GM12891 (cell line): ENCODE measurements at regions not wholly inside any gene's neighbourhood (a gene's known extent, or its start where the extent isn't known, plus 50 kb on each side); places are given as distances from the start of the nearest gene placed in this dataset.

Experiments
- POLR2A ChIP-seq: IDR thresholded peaks from 2 replicates; pipeline ENCODE4 v1.6.1; 2011; ENCODE audit warnings: low read depth, low read length, control low read depth
- POLR2AphosphoS5 ChIP-seq: IDR thresholded peaks from 2 replicates; pipeline ENCODE4 v1.6.1; 2011; ENCODE audit warnings: low read depth, low read length, control low read depth
- SPI1 ChIP-seq: IDR thresholded peaks from 2 replicates; pipeline ENCODE4 v1.6.1; 2011; ENCODE audit warnings: low read depth, low read length, control low read depth
- TAF1 ChIP-seq: IDR thresholded peaks from 2 replicates; pipeline ENCODE4 v1.6.1; 2011; ENCODE audit warnings: low read depth, low read length, control low read depth

DNA sequence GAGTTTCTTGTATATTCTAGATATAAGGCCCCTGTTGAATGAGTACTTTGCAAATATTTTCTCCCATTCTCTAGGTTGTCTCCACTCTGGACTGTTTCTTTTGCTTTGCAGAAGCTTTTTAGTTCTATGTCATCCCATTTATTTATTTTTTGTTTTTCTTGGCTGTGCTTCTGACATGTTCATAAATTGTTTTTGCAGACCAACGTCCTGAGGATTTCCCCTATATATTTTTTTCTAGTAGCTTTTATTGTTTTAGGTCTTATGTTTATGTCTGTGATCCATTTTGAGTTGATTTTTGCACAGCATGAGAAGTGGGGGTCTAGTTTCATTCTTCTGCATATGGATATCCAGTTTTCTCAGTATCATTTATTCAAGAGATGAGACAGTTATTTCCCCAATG, 70.4 kb upstream of the BTG1 start:
- TF ChIP-seq POLR2A (no peak), POLR2AphosphoS5 (no peak), SPI1 (no peak), TAF1 (no peak)
